NCI-H774 (cell line): ENCODE measurements at regions not wholly inside any gene's neighbourhood (a gene's known extent, or its start where the extent isn't known, plus 50 kb on each side); places are given as distances from the start of the nearest gene placed in this dataset.
"Not testable (repeated sequence)": the region's sequence is repeated elsewhere in the genome, so short reads cannot be mapped to it uniquely, and the experiment has no call there.

ENCODE experiments used
- DNase-seq: peaks from one replicate; lab custom pipeline; 2025; lab: John Stamatoyannopoulos, UW

GRCh38 chr3:194043516-194043915 is 92.4 kb upstream of the HES1 start:
- no peak for DNase-seq

- no peak for DNase-seq
These were observed 90.7 kb upstream of the HES1 start for GRCh38 chr3:194045289-194045688.

- DNase-seq: no peak
These were observed 90.0 kb upstream of the HES1 start for GRCh38 chr3:194045919-194046318.

- DNase-seq: no peak
These were observed 89.4 kb upstream of the HES1 start for GRCh38 chr3:194046531-194046930.

GRCh38 chr3:194046995-194047645 is 88.8 kb upstream of the HES1 start:
- DNase-seq: peak; percentile 93

GRCh38 chr3:194049394-194049793 is 86.6 kb upstream of the HES1 start:
- no peak for DNase-seq

- no peak for DNase-seq
These were observed 85.1 kb upstream of the HES1 start for GRCh38 chr3:194050782-194051320.

GRCh38 chr3:194051366-194052149 is 84.4 kb upstream of the HES1 start:
- peak; percentile 97 for DNase-seq

GRCh38 chr3:194053136-194053535 is 82.8 kb upstream of the HES1 start:
- no peak for DNase-seq

- DNase-seq: no peak
These were observed 81.9 kb upstream of the HES1 start for GRCh38 chr3:194054016-194054415.

GRCh38 chr3:194054540-194054939 is 81.4 kb upstream of the HES1 start:
- no peak for DNase-seq

- no peak for DNase-seq
These were observed 81.0 kb upstream of the HES1 start for GRCh38 chr3:194054961-194055360.

- DNase-seq: not testable (repeated sequence)
These were observed 79.6 kb upstream of the HES1 start for GRCh38 chr3:194056323-194056722.

GRCh38 chr3:194056731-194057415 is 79.1 kb upstream of the HES1 start:
- DNase-seq: no peak

- no peak for DNase-seq
These were observed 78.3 kb upstream of the HES1 start for GRCh38 chr3:194057570-194058188.

- peak; percentile 83 for DNase-seq
These were observed 77.8 kb upstream of the HES1 start for GRCh38 chr3:194058189-194058571.

GRCh38 chr3:194058753-194059152 is 77.2 kb upstream of the HES1 start:
- DNase-seq: no peak

GRCh38 chr3:194061421-194062030 is 74.4 kb upstream of the HES1 start:
- no peak for DNase-seq

GRCh38 chr3:194062830-194063229 is 73.1 kb upstream of the HES1 start:
- no peak for DNase-seq

GRCh38 chr3:194064380-194065332 is 71.3 kb upstream of the HES1 start:
- no peak for DNase-seq

- not testable (repeated sequence) for DNase-seq
These were observed 68.6 kb upstream of the HES1 start for GRCh38 chr3:194067327-194067726.
